NCI-H82 (cell line): ENCODE measurements at regions not wholly inside any gene's neighbourhood (a gene's known extent, or its start where the extent isn't known, plus 50 kb on each side); places are given as distances from the start of the nearest gene placed in this dataset.

ENCODE experiments used
- DNase-seq: peaks from one replicate; lab custom pipeline; 2025; lab: John Stamatoyannopoulos, UW

DNA sequence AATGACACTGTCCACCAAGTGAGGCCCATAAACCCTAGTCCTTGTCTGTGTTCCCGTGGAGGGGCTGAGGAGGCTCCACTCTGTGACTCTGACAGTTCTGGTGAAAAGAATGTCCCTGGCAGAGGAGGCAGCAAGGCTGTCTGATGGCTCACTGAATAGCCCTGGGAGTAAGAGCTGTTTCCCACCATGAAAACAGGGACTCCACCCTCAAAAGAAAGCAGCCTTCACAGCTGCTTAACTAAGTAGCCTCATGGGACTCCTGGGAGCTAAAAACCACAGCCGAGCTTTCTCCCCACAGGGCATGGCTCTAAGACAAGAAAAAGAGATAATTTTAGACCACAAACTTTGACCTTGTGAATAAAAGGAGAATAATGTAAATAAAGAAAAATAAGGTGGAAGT, 135.1 kb upstream of the FRY start:
- no peak for DNase-seq

DNA sequence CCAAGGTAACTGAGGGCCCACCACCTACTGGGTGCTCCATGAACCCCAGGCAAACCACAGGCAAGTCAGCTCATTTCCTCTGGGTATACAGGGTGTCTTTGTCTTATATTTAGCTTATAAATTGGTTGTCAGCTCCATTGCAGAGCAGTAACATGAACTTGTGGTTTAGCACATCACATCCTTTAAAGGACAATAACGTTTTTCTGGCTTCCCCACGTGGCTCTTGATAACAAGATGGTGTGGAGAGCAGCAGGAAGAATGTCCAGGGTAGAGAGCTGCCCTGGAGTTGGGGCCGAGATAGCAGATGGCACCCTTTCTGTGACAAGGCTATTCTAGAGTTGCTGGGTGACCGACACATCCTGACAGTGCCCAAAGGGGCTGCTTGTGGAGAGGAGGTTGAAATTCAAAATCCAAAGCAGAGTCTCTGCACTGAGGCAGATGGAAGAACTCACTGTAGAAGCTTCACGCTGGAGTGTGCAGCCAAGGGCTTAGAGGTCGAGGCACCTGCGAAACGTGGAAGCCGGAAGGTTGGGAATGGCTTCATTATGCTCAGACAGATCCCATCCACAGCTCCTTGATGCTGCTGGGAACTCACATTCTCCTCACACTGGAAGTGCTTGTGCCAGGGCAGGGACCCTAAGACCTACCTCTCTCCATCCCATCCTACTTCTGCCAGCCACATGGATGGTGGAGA, 133.0 kb upstream of the FRY start:
- peak; percentile 75 for DNase-seq

DNA sequence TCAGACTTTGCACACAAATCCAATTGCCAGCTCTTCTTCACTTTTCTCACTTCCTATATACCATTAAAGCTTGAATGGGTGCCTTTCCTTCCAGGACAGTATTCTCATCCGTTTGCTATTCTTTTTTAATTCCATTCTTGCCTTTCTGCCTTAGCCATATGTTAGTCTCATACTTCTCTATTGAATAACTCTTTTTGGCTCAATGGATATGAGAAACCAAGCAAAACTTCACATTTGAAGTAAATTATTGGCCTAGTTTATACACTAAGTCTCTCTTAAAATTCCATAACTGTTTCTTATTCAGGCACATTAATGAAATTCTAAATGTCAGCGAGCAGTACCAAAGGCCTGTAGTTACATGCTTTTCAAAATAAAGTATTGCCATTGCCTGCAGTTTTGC, 129.6 kb upstream of the FRY start:
- no peak for DNase-seq

DNA sequence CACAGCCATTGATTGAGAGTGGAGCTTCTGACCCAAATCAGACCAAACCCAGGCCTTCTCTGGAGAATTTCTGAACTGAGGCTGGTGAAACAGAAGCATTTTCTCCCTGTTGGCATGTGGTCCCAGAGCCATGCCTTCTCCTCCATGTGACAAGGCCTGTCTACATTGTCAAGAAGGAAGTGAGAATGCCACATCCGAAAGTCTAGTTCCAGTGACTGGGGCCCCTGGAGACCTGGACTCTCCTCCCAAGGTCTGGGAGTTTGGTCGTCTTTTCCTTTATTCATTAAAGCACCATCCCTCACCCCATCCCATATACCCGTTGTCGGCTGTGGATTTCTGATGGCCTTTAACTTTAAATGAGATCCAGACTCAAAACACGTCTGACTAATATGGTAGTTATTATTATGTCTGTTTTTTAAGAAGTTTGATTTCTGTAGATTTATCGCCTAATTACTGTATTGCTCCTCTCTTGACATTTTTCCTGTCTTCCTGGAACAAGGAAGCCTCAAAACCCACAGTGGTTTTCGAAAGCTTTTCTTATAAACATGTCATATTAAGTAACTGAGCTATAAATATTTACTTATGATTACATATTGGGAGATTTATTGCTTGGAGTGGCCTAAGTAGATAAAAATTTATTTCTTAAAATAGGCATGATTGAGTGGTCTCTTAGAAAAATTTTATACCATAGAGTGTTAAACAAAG, 128.3 kb upstream of the FRY start:
- no peak for DNase-seq

DNA sequence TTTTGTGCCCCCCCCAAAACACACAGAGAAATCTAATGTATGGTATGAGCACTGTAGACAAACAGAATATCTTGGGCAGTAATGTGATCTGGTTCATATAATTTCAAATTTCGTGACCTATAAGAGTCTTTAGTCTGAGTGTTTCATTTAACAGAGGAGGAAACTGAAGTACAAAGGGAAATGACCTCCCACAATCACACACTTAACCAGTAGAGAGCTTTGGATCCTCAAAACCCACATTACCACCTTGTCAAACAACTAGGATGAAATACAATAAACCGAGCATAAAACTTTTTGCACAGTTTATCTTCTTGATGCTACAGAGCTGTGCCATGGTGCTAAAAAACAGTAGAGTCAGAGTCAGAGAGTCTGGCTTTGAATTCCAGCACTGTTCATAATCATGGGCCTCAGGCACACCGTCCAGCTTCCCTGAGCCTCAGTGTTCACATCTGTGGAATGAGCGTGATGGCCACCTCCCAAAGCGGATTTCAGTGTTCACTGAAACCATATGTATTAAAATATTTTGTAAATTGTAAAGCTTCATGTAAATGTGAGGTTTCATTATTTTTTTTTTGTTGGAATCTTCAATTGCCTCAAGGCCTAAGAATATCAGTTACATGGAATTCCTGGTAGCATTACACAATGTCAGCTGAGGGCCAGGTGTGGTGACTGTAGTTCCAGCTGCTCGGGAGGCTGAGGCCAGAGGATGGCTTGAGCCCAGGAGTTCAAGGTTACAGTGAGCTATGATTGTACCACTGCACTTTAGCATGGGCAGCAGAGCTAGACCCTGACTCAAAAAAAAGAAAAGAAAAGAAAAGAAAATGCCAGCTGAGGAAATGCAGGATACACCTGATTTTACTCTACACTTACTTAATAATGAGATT, 126.4 kb upstream of the FRY start:
- no peak for DNase-seq

DNA sequence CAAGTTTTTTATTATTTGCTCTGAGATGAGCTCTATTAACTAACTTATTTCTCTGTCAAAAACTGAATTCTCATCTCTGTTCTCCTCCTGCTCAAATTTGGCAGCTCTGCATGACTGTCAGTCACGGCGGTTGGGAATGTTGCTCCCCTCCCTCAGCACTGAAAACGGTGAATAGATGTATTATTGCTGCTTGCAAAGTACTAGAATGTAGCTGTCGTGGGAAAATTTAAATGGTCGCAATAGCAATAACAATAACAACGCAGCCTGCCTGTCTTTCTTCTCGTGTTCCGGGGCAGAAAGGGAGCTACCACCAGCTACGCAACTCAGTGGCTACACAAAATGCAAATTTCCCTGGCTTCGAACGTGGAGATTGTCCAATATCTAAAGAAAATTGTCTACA, 125.6 kb upstream of the FRY start:
- DNase-seq: no peak

DNA sequence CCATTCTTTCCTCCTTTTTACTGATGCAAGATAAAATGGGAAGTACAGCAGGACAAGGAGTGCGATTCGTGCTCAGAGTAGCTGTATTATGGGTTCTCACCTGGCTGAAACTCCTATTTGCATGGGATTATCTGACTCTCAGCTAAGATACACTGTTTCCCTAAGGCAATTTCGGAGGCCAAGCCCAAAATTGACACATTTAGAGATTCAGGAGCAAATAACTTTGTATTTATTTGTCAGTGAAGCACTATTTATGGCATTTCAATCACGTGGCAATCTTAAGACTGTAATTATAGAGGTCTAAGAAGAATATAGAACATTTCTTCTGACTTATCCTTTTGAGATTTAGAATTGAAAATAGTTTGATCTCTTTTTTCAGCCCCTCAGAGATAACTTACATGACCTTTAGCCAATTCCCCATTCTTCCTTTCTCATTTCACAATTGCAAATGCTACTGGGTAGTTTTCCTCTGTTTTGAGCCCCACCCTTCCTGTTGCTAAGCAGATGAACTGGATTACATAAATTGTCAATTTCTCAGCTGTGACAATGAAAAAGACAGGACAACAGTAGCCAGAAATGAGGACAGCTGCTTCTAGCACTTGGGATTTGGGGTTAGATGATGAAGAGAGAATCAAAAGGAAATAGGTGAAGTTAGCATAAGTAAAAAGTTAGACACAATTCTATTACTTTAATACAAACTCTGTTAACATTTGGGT, 122.7 kb upstream of the FRY start:
- DNase-seq: peak; percentile 39

DNA sequence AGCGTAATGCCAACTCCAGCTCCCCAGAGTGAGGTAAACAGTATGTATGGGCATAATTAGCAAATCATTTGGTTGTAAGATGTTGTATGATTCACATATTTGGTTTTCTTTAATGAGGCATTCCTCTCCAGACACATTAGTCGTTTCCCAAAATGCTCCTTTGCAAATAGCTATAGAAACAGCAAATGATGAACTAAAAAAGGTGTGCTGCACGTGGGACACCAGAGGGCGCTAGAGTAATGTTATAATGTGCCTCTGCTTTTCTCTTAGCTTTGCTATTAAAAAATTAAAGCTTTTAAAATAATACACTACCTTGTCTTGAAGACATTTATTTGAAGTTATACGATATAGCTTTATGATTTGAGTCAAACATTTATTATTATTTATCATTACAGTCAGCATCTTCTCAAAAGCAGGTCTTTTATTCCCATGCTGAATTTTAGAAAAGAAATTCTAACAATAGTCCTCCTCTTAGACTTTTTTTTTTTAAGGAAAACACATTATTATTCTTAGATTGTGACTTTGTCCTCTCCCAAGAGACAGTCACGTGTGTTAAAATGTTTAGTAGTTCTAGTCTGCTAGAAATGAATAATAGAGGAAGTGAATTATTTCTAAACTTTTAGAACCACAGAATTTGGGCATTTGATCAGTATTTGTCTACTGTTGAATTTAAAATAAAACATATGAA, 121.6 kb upstream of the FRY start:
- peak; percentile 84 for DNase-seq

DNA sequence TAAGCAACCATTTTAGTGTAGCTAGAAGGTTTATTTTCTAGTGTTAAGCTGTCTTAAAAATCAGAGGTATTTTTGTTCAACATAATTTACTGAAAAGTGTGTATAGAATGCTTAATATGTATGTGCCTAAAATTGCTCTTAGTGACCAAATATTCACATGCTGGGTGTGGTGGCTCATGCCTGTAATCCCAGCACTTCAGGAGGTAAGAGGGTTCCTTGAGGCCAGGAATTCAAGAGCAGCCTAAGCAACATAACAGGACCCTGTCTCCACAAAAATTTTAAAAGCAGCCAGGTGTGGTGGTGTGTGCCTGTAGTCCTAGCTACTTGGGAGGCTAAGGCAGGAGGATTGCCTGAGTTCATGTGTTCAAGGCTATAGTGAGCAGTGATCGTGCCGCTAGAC, 120.9 kb upstream of the FRY start:
- DNase-seq: peak; percentile 26

DNA sequence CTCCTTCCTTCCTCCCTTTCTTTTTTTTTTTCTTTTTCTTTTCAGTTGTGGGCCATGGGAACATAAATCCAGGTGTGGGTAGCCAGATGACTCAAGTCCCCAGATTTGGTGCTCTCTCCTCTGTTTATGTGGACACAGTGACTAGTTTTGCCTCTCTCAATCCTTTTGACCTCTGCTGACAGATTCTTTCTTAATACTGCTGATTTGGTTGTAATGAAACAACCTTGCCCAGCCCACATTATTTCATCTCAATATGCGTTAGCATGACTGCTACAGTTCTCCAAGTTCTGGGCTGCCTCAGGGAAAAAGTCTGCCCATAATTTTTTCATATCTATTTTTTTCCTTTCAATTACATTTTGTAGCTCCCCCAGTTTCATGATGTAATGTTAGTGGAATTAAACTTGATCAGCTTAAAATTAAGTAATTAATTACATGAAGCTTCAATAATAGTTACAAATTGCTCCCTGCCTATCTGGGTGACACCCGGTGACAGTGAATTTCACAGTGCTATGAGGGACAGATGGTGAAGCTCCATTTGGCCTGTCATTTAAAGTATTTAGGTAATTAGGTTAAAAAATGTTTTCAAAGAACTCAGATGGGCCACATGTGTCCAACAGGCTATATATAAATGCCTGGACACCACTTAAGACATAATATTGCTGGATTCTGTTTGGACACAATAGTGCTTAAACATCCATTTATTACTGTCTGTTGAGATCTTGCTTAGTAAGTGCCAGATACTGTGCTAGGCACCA, 118.8 kb upstream of the FRY start:
- DNase-seq: peak; percentile 87

DNA sequence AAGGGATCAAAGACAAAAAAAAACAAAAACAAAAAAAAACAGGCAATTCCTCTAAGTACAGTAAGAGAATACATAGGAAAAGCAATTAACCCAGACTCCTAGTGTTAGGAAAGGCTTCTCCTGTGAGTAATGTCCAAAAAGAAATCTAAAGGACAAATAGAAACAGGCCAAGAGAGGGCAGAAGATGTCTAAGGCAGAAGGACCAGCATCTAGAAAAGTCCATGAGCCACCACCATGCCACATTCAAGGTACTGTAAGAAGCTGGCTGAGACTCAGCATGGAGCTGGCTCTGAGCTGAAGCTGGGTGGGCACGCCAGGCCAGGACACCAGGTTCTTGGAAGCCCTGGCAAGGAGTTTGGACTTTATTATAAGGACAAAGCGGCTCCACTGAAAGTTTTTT, 118.1 kb upstream of the FRY start:
- peak; percentile 54 for DNase-seq

DNA sequence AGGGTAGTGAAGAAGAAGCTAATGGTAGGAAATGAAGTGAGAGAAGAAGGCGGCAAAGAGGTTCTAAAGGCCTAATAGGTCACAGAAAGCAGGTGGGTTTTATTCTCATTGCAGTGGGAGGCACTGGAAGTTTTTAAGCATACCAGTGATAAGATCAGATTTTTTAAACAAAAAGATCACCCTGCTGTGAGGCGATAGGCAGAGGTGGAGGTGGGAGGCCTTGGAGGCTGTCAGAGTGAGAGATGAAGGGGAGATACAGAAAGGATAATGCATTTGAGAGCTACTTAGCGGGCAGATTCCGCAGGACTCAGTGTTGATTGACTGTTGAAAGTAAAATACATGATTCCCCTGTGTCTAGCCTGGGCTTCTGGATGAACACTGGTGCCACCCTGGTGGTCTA, 116.7 kb upstream of the FRY start:
- no peak for DNase-seq

DNA sequence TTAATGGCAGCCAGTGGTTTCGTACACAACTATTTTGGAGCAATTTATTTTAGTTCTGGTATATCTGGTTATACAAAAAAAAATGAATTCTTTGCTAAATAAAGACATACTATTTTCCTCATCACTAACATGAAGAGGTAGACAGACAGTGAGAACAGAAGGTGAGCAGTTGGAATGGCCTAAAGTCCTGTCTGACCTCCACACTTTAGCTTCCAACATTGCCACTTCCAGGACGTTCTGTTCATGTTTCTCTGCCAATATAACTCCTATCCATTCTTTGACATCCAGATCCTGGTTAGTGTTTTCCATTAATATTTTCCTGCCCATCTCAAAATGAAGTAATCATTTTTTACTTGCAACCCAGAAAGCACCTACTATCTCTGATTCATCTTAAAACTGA, 112.9 kb upstream of the FRY start:
- DNase-seq: no peak

DNA sequence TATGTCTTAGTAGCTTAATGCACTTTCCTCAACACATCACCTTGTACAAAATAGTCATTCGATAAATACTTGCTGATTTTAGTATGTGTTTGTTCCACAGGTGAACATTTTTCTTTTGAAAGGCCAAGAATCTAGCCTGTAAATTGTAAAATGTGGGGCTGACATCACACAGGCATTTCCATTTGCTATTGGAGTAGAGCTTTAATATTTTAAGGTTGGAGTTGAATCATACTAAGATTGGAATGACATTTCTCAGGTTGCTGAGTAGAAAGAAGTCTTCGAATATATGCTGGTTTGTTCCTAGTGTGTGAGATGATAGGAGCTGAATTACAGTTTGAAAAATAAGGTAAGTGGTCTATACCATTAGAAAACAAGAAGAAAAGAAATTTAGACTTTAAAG, 112.3 kb upstream of the FRY start:
- no peak for DNase-seq

DNA sequence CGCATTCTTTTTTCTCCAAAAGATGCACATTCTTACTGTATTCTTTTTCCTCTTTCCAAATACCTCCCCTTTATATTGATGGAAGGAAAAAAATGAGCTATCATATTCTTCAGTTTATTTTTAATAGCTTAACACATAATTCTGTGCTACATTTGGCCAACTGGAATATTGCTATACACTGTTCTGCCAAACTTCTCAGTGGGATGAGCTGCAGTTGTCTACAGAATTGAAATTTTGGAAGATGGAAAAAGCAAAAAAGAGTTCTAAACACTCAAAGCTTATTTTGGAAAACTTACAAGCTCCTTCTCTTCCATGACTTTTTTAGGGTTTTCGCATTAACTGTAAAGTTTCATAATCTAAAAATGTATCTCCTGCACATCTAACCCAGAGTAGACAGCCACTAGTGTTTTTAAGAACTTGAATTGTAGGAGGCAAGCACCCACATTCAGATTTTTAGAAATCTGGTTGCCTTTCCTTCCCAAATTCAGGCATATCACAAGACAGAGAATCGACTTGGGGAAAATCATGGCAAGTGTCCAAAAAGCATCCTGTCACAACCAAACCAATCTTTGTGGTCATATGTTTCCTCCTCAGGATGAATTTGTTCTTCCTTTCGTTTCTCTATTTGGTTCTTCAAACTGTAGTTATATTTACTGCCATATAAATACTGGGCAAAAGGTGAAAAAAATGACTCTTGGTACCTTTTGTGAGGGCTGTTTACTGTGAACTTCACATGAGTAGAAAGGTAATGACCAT, 111.4 kb upstream of the FRY start:
- DNase-seq: no peak

DNA sequence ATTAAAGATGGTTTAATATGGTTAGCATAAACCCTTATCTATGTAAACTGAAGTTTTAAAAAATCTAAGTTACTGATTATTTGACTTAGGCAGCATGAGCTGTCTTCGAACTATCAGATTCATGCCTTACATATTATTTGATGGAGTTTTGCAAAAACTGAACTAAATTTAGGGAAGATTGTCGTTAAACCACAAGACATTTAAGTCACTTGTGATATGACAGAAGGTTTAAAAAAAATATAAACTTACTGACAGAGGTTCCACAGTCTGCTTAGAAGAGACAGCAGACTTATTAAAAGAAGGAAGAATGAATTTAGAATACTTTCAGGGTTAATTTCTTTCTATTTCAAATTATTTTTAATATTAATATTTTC, 110.9 kb upstream of the FRY start:
- DNase-seq: no peak

DNA sequence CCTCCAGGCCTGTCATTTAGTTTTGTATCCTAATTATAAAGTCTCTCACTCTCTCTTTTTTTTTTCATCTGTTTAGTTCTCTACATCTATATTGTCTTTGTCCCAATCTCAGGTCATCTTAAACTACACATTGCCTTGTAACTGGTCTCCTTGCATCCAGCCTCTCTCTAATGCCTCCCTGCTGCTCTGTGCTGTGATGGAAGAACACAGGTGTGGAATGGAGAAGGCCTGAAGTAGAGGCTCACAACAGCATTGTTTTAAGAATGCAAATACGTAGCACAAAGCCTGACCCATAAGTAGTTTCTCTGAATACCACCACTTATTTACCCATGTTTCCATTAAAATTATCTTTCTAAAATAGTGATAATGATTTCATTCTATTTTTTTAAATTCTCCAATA, 108.8 kb upstream of the FRY start:
- no peak for DNase-seq

DNA sequence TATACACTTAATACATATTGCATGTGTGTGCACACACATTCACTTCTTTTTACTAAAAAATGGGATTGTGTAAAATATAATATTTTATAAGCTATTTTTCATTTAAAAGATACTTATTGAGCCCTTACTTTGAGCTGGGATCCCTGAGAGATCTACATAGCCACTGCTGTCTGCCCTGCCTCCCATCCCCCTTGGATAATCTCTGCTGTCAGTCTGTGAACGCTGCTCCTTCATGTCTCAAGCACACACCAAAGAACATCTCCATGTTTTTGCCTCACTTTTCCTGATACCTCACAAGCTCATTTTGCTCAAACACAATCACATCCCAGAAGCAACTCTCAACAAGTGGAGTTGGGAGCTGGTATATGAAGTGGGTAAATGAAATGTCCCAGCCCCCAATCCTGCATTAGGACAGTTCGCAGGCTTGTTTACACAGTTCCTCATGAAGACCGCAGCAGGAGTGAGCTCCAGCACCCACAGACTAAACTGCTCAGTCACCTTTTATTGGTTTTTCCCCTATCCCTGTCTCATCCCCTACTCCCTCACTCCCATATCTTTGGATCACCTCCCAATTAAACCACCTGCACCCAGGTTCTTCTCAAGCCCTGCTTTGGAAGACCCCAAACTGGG, 108.3 kb upstream of the FRY start:
- peak; percentile 62 for DNase-seq

DNA sequence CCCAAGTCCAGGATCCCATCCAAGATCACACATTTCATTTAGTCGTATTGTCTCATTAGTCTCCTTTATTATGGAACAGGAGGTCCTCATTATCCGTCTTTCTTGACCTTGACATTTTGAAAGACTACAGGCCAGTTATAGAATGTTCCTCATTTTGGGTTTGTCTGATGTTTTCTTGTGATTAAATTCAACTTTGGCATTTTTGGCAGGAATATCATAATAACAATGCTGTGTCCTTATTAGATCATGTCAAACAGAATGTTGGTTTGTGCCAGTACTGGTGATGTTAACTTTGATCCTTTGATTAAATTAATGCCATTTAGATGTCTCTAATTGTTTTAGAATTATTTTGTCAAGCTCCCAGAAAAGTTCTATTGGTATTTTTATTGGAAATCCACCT, 106.5 kb upstream of the FRY start:
- DNase-seq: no peak

DNA sequence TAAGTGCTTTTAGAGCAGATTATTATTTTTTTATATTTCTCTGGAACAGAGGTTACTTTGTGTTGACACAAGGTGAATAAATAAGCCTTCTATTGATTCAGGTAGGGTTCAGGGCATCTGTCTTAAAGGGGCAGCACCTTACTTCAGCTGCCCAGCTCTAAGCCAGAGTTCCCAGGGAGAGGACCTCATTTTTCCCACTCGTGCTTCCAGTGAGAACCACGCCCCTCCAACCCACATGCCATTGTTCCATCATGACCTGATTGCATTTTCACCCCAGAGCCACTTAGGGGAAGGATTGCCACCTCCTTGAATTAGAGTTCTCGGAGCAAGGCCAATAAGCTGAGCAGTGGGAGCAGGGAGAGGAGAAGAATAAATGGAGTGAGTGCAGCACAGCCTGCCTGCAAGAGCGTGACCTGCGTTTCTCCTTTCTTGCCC, 104.3 kb upstream of the FRY start:
- DNase-seq: no peak
